HL-60 (cell line): ENCODE measurements at regions not wholly inside any gene's neighbourhood (a gene's known extent, or its start where the extent isn't known, plus 50 kb on each side); places are given as distances from the start of the nearest gene placed in this dataset.
"Not testable (repeated sequence)": the region's sequence is repeated elsewhere in the genome, so short reads cannot be mapped to it uniquely, and the experiment has no call there.

Experiments
- CTCF ChIP-seq: IDR thresholded peaks from one replicate; pipeline ENCODE4 v1.5.1; 2011; ENCODE audit warnings: low read length, control low read depth, inconsistent platforms; ENCODE audit not compliant: insufficient read depth
- REST ChIP-seq: IDR thresholded peaks from 2 replicates; pipeline ENCODE4 v1.6.1; 2012; ENCODE audit warnings: low read depth; ENCODE audit not compliant: insufficient replicate concordance

- TF ChIP-seq CTCF, REST: not testable (repeated sequence)
Observed at GRCh38 chr1:120592943-120593342, 130.8 kb upstream of the NBPF26 start.
